ENCODE measurements at regions not wholly inside any gene's neighbourhood (a gene's known extent, or its start where the extent isn't known, plus 50 kb on each side); places are given as distances from the start of the nearest gene placed in this dataset.

DNA sequence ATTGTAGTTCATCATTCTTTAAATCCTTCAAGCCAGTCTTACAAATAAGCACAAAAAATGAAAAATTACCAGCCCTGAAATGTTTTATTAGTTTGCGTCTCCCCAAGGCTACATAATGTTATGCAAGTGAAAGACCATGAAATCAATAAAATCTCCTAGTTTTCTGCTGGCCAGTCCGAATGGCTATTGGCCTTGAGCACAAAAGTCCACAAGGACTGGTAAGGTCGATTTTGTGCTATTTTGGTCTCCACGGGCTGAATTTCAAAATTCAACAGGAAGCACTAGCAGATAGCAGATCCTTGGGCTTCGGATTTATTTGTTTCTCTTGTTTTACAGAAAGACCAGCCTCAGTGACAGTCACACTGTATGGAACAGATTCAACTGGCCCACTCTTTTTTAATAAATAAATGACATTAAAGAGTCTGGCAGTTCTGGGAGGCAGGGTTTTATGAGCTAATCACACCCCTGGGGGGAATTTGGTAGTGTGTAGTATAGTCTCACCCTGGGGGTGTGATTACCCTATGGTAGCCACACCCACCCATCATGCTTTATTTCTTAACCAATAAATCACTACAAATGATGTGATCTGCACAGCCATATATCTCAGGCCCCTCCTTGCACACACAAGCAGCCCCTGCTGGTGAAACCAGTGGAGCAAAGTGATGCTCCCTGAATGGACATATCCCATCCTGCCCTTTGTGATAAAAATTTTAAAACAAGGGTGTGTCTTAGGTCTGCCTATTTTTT lies 51.1 kb upstream of the TMEM33 start:
- peaks cover 33 to 41% of the 10 kb centered on the region in 2 donors for H3K27me3 ChIP-seq (ENCODE audit: control insufficient read depth in 1 of 2, insufficient read depth in 2 of 2, low read length in 2 of 2)
- no peaks in the 10 kb centered on the region for H3K36me3 ChIP-seq (ENCODE audit: control insufficient read depth in 2 of 2, insufficient read depth in 2 of 2, low read length in 2 of 2)

DNA sequence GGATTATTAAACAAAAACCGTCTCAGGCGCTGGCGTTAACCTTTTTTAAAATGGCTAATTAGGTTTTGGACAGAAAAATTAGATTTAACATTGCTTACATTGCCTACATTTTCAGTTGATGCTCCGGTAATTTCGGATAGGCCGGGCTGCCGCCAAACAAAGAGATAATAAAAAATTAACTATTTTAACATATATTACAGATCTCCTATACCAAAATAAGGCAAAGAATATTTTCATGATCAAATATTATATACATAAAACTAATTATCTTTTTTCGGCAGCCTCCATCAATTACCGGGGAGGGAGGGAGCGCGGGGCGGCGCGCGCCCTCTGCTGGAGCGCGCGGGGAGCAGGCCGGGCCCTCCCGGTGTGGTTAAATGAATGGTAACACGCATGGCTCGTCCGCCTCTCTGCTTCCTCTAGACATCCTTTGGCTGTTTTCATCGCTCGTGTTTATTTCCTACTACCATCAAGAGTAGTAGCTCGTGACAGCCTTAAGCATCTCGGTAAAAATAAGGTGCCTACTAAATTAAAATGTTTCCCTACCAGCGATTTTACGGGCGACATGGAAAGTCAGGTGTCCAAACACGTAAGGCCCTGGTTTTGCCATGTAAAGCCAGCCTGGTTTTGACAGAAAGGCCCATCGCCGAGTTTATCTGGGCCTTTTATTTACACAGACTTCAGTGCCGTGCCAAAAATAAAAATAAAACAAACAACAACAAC lies 52.4 kb upstream of the TMEM33 start:
- Histone ChIP-seq H3K36me3 (ENCODE audit: control insufficient read depth in 2 of 2, insufficient read depth in 2 of 2, low read length in 2 of 2) (no peaks in the 10 kb centered on the region), H3K4me1 (ENCODE audit: control insufficient read depth, insufficient read depth, low read length) (peaks cover 21% of the 10 kb centered on the region), H3K4me3 (ENCODE audit: low read length in 2 of 2) (peak overlapping the region; percentile 61 to 69), H3K27ac (ENCODE audit: low read length) (no peak overlapping the region), H3K9ac (ENCODE audit: low read length in 2 of 2) (no peak overlapping the region), H3K9me3 (ENCODE audit: control insufficient read depth in 2 of 2, low read length in 2 of 2) (no peaks in the 10 kb centered on the region), H3K27me3 (ENCODE audit: control insufficient read depth in 1 of 2, insufficient read depth in 2 of 2, low read length in 2 of 2) (peaks cover 41 to 55% of the 10 kb centered on the region in 2 donors)

More for the DNA sequence above, 51.1 kb upstream of the TMEM33 start:
- Histone ChIP-seq H3K27ac (ENCODE audit: low read length) (no peak overlapping the region), H3K9ac (ENCODE audit: low read length in 2 of 2) (no peak overlapping the region), H3K4me3 (ENCODE audit: low read length in 2 of 2) (no peak overlapping the region), H3K9me3 (ENCODE audit: control insufficient read depth in 2 of 2, low read length in 2 of 2) (no peaks in the 10 kb centered on the region), H3K4me1 (ENCODE audit: control insufficient read depth, insufficient read depth, low read length) (peaks cover 21% of the 10 kb centered on the region)

DNA sequence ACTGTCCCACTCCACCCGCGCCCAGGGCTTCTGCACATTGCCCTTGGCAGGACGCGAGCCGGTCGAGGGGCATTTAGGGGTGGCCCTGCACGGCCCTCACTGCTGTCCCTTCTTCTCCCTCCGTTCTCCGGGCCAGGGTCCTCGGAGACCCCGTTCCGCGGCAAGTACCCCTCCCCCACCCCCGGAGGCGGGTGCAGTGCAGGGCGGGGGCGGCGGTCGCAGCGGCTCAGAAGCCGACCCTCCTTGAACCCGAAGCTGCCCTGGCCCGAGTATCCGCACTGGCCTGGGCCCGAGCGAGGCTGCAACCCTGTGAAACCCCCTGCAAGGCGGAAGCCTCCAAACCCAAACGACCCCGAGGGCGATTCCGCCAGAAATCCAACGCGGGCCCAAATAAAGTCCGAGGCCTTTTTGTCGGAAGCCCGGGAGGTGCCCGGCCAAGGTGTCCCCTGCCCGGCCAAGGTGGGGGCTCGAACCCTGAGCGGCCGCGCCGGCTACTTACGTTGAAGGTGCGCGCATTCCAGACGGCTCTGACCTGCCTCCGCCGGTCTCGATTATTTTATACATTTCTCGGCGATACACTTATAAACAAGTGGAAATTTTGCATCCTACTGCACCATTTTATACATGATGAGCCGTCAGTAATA lies 53.1 kb upstream of the TMEM33 start:
- H3K27ac ChIP-seq (ENCODE audit: low read length): no peak overlapping the region
- no peaks in the 10 kb centered on the region for H3K36me3 ChIP-seq (ENCODE audit: control insufficient read depth in 2 of 2, insufficient read depth in 2 of 2, low read length in 2 of 2)
- no peaks in the 10 kb centered on the region for H3K9me3 ChIP-seq (ENCODE audit: control insufficient read depth in 2 of 2, low read length in 2 of 2)
- H3K9ac ChIP-seq (ENCODE audit: low read length in 2 of 2): no peak overlapping the region
- peak overlapping the region; percentile 61 to 69 for H3K4me3 ChIP-seq (ENCODE audit: low read length in 2 of 2)
- H3K4me1 ChIP-seq (ENCODE audit: control insufficient read depth, insufficient read depth, low read length): peaks cover 21% of the 10 kb centered on the region
- peaks cover 48 to 62% of the 10 kb centered on the region in 2 donors for H3K27me3 ChIP-seq (ENCODE audit: control insufficient read depth in 1 of 2, insufficient read depth in 2 of 2, low read length in 2 of 2)

DNA sequence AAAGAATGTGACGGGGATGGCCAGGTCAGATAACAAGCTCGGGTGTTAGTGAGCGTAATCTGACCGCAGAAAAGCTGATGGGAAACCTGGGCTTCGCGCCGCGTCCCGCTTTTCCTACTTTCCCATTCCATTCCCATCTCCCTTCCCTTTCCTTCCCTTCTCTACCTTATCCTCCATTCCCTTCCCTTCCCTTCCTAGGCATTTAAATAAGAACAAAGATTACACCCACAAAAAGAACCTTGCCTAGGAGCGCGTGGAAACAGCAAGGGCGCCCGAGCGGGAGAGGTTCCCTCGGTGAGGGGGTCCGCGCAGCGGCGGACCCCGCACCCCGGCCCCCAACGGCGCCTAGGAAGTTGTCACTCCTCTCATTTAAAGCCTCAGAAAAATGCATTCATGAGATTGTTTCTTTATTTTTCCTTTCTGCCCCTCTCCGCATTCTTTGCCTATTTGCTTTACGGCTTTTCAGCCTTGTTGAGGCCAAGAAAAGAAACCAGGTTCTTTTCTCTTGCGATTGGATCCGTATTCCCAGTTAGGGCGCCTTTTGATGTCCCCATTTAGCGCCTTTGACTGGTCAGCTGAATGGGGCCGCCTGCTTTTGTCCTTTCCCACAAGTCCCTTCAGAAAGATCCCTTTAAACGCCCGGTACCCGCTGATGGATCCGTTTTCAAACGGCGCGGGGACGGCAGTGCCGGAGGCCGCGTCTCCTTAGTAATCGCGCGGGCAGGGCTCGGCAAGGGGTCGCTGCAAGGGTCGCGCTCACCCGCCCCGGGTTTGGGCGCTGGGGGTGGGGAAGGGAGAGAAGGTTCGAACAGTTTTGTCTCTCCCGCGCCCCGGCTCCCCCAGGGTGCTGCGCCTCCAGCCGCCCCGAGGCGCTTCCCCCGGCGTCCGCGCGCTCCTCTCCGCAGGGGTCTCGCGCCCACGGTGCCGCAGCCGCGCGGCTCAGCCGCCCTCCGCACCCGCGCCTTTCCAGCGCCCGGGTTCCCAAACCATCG lies 54.1 kb upstream of the TMEM33 start:
- H3K36me3 ChIP-seq (ENCODE audit: control insufficient read depth in 2 of 2, insufficient read depth in 2 of 2, low read length in 2 of 2): no peaks in the 10 kb centered on the region
- no peak overlapping the region for H3K9ac ChIP-seq (ENCODE audit: low read length in 2 of 2)
- H3K9me3 ChIP-seq (ENCODE audit: control insufficient read depth in 2 of 2, low read length in 2 of 2): peaks cover 0 to 1% of the 10 kb centered on the region in 2 donors
- H3K27ac ChIP-seq (ENCODE audit: low read length): no peak overlapping the region
- H3K4me3 ChIP-seq (ENCODE audit: low read length in 2 of 2): peak overlapping the region; percentile 61 to 69
- H3K27me3 ChIP-seq (ENCODE audit: control insufficient read depth in 1 of 2, insufficient read depth in 2 of 2, low read length in 2 of 2): peaks cover 49 to 67% of the 10 kb centered on the region in 2 donors
- peaks cover 21% of the 10 kb centered on the region for H3K4me1 ChIP-seq (ENCODE audit: control insufficient read depth, insufficient read depth, low read length)

DNA sequence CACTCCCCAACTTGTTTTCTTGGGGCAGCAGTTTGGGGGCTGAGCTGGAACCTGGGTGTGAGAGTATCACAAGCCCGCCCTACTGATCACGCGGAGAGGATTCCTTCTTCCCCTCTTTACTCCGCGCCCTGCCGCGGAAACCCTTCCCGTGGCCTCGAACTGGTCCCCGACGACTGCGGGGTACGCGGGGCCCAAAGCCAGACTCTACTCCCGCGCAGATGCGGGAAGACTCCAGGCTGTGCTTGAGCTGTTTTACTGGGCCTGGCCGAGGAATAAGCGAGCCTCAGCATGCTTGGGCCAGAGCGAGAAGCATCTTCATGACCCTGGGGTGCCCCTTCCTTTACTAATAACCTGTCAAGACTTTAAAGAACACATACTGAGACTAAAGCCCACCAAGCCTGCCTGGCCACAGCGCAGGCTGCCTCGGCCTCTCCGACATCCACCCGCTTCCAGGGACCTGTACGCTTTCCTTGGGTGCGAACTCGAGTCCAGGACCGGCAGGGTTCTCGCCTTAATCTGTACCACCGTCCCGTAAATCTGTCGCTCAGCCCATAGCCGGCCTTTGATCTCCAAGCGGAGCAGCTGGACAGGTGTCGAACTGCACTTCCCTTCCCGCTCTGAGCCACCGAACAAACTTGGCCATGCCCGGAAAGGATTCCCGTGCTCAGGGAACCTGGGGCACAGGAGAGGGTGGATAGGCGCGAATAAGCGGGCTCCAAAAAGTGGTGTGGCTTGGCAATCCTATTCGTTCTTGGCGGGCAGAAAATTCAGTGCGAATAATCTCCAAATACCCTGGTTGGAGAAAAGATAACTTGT lies 55.0 kb upstream of the TMEM33 start:
- Histone ChIP-seq H3K4me3 (ENCODE audit: low read length in 2 of 2) (peak overlapping the region in 1 of 2 donors; percentile 69), H3K4me1 (ENCODE audit: control insufficient read depth, insufficient read depth, low read length) (peaks cover 21% of the 10 kb centered on the region)

DNA sequence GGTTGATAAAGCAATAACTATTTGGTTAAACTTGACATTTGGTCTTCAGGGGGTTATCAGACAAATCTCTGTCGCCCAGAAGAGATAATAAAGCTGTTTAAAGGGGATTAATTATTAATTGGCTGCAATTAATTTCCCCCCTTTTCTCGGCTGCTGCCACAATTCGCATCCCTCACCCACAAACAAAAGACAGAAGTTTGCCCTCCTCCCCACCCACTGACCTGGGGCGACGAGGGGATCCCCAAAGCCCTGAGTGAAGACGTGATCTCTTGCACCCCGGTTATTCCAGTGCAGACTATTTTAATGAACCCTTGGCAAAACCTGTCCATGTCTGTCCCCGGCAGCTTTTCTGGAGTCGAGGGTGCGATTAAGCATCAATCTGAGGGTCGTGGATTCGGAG lies 55.7 kb upstream of the TMEM33 start:
- Histone ChIP-seq H3K4me3 (ENCODE audit: low read length in 2 of 2) (no peak overlapping the region), H3K36me3 (ENCODE audit: control insufficient read depth in 2 of 2, insufficient read depth in 2 of 2, low read length in 2 of 2) (no peaks in the 10 kb centered on the region), H3K27ac (ENCODE audit: low read length) (no peak overlapping the region), H3K4me1 (ENCODE audit: control insufficient read depth, insufficient read depth, low read length) (peaks cover 21% of the 10 kb centered on the region), H3K27me3 (ENCODE audit: control insufficient read depth in 1 of 2, insufficient read depth in 2 of 2, low read length in 2 of 2) (peaks cover 58 to 78% of the 10 kb centered on the region in 2 donors), H3K9ac (ENCODE audit: low read length in 2 of 2) (no peak overlapping the region), H3K9me3 (ENCODE audit: control insufficient read depth in 2 of 2, low read length in 2 of 2) (peaks cover 0 to 3% of the 10 kb centered on the region in 2 donors)

More for the DNA sequence above, 55.0 kb upstream of the TMEM33 start:
- Histone ChIP-seq H3K27me3 (ENCODE audit: control insufficient read depth in 1 of 2, insufficient read depth in 2 of 2, low read length in 2 of 2) (peaks cover 56 to 71% of the 10 kb centered on the region in 2 donors), H3K27ac (ENCODE audit: low read length) (no peak overlapping the region), H3K36me3 (ENCODE audit: control insufficient read depth in 2 of 2, insufficient read depth in 2 of 2, low read length in 2 of 2) (no peaks in the 10 kb centered on the region), H3K9me3 (ENCODE audit: control insufficient read depth in 2 of 2, low read length in 2 of 2) (peaks cover 0 to 3% of the 10 kb centered on the region in 2 donors), H3K9ac (ENCODE audit: low read length in 2 of 2) (no peak overlapping the region)

DNA sequence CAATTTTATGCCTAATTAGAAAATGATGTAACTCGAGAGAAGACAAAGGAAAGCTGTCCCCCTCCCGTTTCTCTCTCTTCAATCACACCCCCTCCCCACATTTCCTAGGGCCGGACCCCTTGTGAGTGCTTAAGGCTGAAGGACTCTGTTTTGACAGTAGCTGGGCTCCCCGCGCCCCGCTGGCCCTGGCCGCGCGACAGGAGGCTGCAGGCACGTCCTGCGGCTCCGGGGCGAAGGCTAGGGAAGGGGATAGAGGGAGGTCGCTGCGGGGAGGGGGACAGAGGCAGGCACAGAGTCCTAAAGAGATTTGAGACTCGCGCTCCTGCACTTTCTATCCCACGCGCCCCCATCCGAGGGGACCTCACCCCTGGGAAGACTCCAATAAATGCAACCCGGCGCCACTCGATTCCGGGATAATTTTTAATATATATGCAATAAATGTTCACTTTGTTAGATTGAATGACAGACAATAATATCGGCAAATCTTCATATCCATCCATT lies 56.2 kb upstream of the TMEM33 start:
- Histone ChIP-seq H3K9me3 (ENCODE audit: control insufficient read depth in 2 of 2, low read length in 2 of 2) (peaks cover 0 to 3% of the 10 kb centered on the region in 2 donors), H3K4me3 (ENCODE audit: low read length in 2 of 2) (no peak overlapping the region), H3K9ac (ENCODE audit: low read length in 2 of 2) (no peak overlapping the region), H3K27ac (ENCODE audit: low read length) (no peak overlapping the region), H3K27me3 (ENCODE audit: control insufficient read depth in 1 of 2, insufficient read depth in 2 of 2, low read length in 2 of 2) (peaks cover 61 to 79% of the 10 kb centered on the region in 2 donors), H3K36me3 (ENCODE audit: control insufficient read depth in 2 of 2, insufficient read depth in 2 of 2, low read length in 2 of 2) (no peaks in the 10 kb centered on the region), H3K4me1 (ENCODE audit: control insufficient read depth, insufficient read depth, low read length) (peaks cover 21% of the 10 kb centered on the region)

DNA sequence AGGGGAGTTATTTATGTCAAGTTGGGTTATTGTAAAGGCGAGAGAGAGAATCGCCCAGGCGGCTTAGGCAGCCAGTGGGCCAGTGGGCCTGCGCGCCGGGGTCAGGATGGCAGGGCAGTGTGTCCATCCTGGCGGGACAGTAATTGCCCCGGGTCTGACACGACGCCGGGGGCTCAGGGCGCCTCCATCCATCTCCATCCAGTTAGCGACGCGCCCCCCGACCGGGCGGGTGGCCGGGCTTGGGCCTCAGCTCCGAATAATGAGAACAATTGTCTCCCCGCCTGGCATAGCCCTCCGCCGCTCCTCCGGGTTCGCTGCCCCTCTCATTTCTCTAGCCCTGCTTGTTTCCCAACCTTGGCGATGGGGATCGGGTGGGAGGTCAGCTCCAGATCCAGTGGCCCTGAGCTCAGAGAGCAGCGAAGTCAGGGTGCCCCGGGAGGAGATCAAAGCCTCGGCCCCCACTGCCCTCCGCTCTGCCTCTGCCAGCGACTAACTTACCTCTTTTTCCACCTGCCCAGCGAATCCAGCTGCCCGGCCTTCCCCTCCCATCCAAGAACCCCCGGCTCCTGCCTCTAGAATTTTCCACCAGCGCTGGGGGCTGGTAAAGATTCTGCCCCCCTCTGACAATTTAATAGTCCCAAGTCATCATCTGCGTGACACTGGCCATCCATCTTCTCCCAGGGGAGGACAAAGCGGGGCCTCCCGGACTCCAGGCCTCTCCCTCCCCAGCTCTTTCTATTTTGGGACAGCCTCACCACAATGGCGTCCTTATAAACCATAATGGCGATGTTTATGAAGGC lies 56.9 kb upstream of the TMEM33 start:
- H3K9me3 ChIP-seq (ENCODE audit: control insufficient read depth in 2 of 2, low read length in 2 of 2): peaks cover 0 to 3% of the 10 kb centered on the region in 2 donors
- no peak overlapping the region for H3K9ac ChIP-seq (ENCODE audit: low read length in 2 of 2)
- no peak overlapping the region for H3K27ac ChIP-seq (ENCODE audit: low read length)
- peaks cover 21% of the 10 kb centered on the region for H3K4me1 ChIP-seq (ENCODE audit: control insufficient read depth, insufficient read depth, low read length)
- H3K36me3 ChIP-seq (ENCODE audit: control insufficient read depth in 2 of 2, insufficient read depth in 2 of 2, low read length in 2 of 2): no peaks in the 10 kb centered on the region
- H3K27me3 ChIP-seq (ENCODE audit: control insufficient read depth in 1 of 2, insufficient read depth in 2 of 2, low read length in 2 of 2): peaks cover 66 to 84% of the 10 kb centered on the region in 2 donors
- no peak overlapping the region for H3K4me3 ChIP-seq (ENCODE audit: low read length in 2 of 2)
